GM12875 (cell line): ENCODE measurements at regions not wholly inside any gene's neighbourhood (a gene's known extent, or its start where the extent isn't known, plus 50 kb on each side); places are given as distances from the start of the nearest gene placed in this dataset.
"Not testable (repeated sequence)": the region's sequence is repeated elsewhere in the genome, so short reads cannot be mapped to it uniquely, and the experiment has no call there.

ENCODE experiments used
- H3K4me3 ChIP-seq: one replicate; pipeline ENCODE4 v1.5.1; 2011; ENCODE audit warnings: low read depth, low read length, control low read depth
- TF ChIP-seq, protein P1 (sequence below): IDR thresholded peaks from 2 replicates; pipeline ENCODE4 v1.5.1; 2011; ENCODE audit warnings: low read depth, mild to moderate bottlenecking, control low read depth, inconsistent platforms, low read length, moderate library complexity, borderline replicate concordance; ENCODE audit not compliant: insufficient read depth

DNA sequence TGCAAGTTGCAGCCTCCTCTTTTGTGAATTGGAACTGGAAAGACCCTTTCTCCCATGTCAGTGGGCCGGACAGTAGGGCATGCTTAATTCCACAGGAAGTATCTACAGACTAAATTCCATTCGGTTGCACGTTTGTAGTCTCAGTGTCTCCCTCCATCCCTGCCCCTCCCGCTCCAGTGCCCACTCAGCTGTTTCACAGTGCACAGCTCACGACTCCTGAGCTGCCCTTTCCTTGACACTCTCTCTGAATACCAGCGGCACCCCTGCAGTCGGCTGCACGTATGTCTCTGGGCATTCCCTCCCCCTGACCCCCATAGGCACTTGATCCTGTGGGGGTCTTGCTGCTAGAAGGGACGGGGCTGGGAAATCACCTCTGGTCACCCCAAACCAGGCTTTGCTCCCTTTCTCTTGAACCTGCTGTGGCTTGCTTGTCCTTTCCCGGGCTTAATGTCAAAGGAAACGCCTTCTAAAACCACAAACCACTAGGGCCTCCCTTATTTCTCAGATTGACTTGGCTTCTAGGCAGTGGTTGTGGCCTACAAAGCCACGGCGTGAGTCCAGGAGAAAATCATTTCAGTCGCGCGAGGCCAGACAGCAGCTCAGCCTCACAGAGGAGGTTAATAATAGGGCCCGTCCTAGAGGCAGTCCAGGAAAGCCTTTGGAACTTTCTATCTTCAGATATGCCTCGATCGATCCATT lies 365.3 kb upstream of the PROX1 start:
- TF ChIP-seq, protein P1, sequence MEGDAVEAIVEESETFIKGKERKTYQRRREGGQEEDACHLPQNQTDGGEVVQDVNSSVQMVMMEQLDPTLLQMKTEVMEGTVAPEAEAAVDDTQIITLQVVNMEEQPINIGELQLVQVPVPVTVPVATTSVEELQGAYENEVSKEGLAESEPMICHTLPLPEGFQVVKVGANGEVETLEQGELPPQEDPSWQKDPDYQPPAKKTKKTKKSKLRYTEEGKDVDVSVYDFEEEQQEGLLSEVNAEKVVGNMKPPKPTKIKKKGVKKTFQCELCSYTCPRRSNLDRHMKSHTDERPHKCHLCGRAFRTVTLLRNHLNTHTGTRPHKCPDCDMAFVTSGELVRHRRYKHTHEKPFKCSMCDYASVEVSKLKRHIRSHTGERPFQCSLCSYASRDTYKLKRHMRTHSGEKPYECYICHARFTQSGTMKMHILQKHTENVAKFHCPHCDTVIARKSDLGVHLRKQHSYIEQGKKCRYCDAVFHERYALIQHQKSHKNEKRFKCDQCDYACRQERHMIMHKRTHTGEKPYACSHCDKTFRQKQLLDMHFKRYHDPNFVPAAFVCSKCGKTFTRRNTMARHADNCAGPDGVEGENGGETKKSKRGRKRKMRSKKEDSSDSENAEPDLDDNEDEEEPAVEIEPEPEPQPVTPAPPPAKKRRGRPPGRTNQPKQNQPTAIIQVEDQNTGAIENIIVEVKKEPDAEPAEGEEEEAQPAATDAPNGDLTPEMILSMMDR: no peak
- no peak overlapping the region for H3K4me3 ChIP-seq

DNA sequence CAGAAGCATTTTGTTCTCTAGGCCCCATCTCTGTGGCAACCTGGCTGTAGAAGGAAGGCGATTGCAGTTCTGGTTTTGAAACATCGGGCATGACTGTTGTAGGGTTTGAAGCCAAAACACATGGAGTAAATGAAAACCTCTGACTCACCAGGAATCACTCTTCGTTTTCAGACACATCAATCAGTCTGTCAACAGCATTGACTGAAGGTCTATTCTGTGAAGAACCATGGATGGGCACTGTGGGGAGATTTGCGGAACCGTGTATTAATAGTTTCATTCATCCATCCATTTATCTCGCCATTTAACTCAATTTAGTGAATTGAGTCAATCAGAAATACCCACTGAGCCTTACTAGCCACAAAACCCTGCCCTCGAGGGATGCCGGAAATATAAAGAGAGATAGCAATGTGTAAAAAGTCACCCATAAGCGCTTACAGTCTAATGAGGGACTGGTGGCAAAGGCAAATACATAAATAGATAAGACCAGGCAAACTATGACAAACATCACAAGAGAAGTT lies 364.6 kb upstream of the PROX1 start:
- TF ChIP-seq, protein P1: no peak
- H3K4me3 ChIP-seq: no peak overlapping the region

DNA sequence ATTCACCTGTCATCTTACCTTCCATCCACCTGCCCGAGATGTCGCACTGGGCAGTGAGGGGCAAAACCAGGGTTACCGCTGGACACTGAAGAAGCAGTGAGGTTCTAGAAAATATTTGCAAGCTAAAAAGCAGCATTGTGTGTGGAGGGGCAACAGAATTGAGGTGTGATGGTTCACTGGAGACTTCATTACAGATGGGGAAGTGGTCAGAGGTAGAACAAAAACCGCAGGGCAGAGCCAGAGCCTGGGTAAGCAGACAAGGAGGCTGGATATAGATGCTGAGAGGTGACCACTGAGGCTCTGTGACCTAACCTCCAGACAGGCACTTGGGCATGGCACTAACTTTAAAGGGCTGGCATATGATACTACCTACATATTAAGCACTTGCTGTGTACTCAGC lies 363.9 kb upstream of the PROX1 start:
- TF ChIP-seq, protein P1: no peak
- H3K4me3 ChIP-seq: no peak overlapping the region

DNA sequence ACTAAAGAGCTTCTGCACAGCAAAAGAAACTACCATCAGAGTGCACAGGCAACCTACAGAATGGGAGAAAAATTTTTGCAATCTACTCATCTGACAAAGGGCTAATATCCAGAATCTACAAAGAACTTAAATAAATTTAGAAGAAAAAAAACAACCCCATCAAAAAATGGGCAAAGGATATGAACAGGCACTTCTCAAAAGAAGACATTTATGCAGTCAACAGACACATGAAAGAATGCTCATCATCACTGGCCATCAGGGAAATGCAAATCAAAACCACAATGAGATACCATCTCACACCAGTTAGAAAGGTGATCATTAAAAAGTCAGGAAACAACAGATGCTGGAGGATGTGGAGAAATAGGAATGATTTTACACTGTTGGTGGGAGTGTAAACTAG lies 351.0 kb upstream of the PROX1 start:
- not testable (repeated sequence) for H3K4me3 ChIP-seq

DNA sequence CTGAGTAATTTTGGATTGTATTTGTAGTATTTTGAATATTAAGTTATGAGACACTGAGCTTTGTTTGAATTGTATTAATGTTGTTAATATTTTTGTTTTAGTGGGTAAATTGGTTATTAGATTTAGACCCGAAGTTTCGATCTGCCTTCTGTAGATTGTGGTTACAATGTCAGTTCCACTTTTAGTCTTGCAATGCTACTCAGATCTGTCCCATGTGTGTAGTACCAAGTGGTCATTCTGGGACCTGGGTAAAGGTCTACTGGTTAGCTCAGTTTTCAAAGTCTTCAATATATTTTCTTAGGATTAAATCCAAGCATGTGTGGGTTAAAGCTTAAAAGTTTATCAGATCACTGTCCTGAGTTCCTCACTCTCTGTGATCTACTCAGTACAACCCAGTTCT lies 346.5 kb upstream of the PROX1 start:
- no peak overlapping the region for H3K4me3 ChIP-seq
- TF ChIP-seq, protein P1: no peak

DNA sequence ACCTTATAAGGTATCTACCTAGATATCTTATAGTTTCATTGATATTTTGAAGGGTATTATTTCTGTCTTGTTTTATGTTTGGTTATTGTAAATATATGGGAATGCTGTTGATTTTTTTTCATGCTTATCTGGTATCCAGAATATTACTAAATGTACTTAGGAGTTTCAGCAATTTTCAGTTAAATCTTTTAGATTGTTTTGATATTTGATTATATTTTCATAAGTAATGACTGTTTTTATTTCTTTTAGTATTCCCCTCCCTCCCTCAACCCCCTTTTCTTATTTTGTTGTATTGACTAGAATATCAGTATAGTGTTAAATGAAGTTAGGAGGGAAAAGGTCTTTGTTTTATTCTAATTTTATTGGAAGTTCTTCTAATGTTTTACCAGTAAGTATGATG lies 344.4 kb upstream of the PROX1 start:
- H3K4me3 ChIP-seq: no peak overlapping the region
- TF ChIP-seq, protein P1: no peak

DNA sequence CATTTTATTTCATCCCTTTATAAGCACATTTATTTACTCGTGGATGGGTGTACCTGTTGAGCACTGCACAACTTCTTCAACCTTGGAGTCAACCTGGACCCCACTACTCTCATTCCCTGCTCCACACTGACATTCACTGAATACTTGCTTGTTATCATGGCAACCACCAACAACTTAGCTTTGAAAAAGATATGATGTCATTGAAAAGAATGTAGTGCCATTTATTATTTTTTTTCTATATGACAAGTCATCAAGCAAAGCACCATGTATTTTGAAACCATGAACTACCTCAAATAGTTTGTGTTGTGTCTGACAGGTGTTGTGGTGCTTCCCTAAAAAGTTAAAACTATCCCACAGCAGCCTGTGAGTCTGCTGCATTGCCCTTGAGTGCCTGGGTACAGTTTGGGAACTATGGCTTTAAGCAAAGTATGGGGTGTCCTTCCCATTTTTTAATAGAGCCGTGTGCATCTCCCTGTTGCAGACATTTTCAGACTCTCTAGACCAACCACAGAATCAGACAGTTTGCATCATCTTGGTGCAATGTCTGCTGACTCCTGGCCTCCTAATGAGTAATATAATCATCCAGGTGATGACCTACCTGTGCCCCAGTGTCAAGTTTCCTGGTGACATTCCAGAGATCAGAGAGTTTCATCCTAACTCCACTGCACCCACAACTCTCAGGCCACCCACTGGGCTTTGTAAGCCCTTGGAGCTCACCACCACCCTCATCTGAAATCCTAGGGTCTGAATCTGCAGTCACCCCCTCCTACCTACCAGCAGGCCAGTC lies 339.7 kb upstream of the PROX1 start:
- TF ChIP-seq, protein P1: no peak
- no peak overlapping the region for H3K4me3 ChIP-seq
